KG1 (cell line): ENCODE measurements at regions not wholly inside any gene's neighbourhood (a gene's known extent, or its start where the extent isn't known, plus 50 kb on each side); places are given as distances from the start of the nearest gene placed in this dataset.

Experiments
- DNase-seq: peaks from one replicate; lab custom pipeline; 2025; lab: John Stamatoyannopoulos, UW

- no peak for DNase-seq
Observed at GRCh38 chr2:65647249-65647842, 214.9 kb upstream of the SPRED2 start.

GRCh38 chr2:65640793-65641103 lies 208.3 kb upstream of the SPRED2 start:
- no peak for DNase-seq

- DNase-seq = no peak
Observed at GRCh38 chr2:65639156-65639864, 206.9 kb upstream of the SPRED2 start.

- no peak for DNase-seq
Observed at GRCh38 chr2:65638443-65638842, 206.0 kb upstream of the SPRED2 start.

- DNase-seq = no peak
Observed at GRCh38 chr2:65636813-65637483, 204.5 kb upstream of the SPRED2 start.

GRCh38 chr2:65636024-65636423 lies 203.6 kb upstream of the SPRED2 start:
- no peak for DNase-seq

- no peak for DNase-seq
Observed at GRCh38 chr2:65634304-65634703, 201.9 kb upstream of the SPRED2 start.

- DNase-seq = no peak
Observed at GRCh38 chr2:65630643-65631042, 198.2 kb upstream of the SPRED2 start.

- DNase-seq = no peak
Observed at GRCh38 chr2:65628156-65628555, 195.8 kb upstream of the SPRED2 start.

- no peak for DNase-seq
Observed at GRCh38 chr2:65626831-65627230, 194.4 kb upstream of the SPRED2 start.

- DNase-seq = no peak
Observed at GRCh38 chr2:65625982-65626381, 193.6 kb upstream of the SPRED2 start.

GRCh38 chr2:65622951-65623535 lies 190.6 kb upstream of the SPRED2 start:
- DNase-seq = no peak

- DNase-seq = no peak
Observed at GRCh38 chr2:65622499-65622898, 190.1 kb upstream of the SPRED2 start.

GRCh38 chr2:65620524-65620923 lies 188.1 kb upstream of the SPRED2 start:
- no peak for DNase-seq

GRCh38 chr2:65620026-65620425 lies 187.6 kb upstream of the SPRED2 start:
- DNase-seq = no peak

GRCh38 chr2:65615602-65616001 lies 183.2 kb upstream of the SPRED2 start:
- DNase-seq = no peak

- DNase-seq = no peak
Observed at GRCh38 chr2:65613968-65614555, 181.7 kb upstream of the SPRED2 start.

GRCh38 chr2:65611488-65611887 lies 179.1 kb upstream of the SPRED2 start:
- DNase-seq = no peak

GRCh38 chr2:65608916-65609315 lies 176.5 kb upstream of the SPRED2 start:
- no peak for DNase-seq

GRCh38 chr2:65608466-65608865 lies 176.1 kb upstream of the SPRED2 start:
- DNase-seq = no peak

GRCh38 chr2:65607662-65608305 lies 175.4 kb upstream of the SPRED2 start:
- no peak for DNase-seq

- no peak for DNase-seq
Observed at GRCh38 chr2:65605743-65606058, 173.3 kb upstream of the SPRED2 start.
